Stimulated activated CD8-positive, alpha-beta memory T cell treated with anti-CD3 and anti-CD28 coated beads, Interleukin-4, amount 100 ng/mL, for 48 hours (primary cell): ENCODE measurements at regions not wholly inside any gene's neighbourhood (a gene's known extent, or its start where the extent isn't known, plus 50 kb on each side); places are given as distances from the start of the nearest gene placed in this dataset.
A peak's percentile ranks its signal among the peaks of the same experiment; 100 is the strongest.

ENCODE experiments used
- DNase-seq: peaks from one replicate; pipeline ENCODE4 v3.0.0-alpha.2; 2020

GRCh38 chr3:68045976-68046375, 391.6 kb upstream of the SUCLG2 start:
- DNase-seq = no peak

GRCh38 chr3:68033867-68034266, 379.5 kb upstream of the SUCLG2 start:
- DNase-seq = no peak

GRCh38 chr3:68032209-68032608, 377.8 kb upstream of the SUCLG2 start:
- no peak for DNase-seq

GRCh38 chr3:68025189-68025588, 370.8 kb upstream of the SUCLG2 start:
- no peak for DNase-seq

- DNase-seq = no peak
These were observed 365.5 kb upstream of the SUCLG2 start for GRCh38 chr3:68019876-68020275.

GRCh38 chr3:68018275-68018674, 363.9 kb upstream of the SUCLG2 start:
- DNase-seq = no peak

- no peak for DNase-seq
These were observed 362.7 kb upstream of the SUCLG2 start for GRCh38 chr3:68017069-68017468.

GRCh38 chr3:68009900-68010299, 355.5 kb upstream of the SUCLG2 start:
- no peak for DNase-seq

GRCh38 chr3:68007621-68008226, 353.3 kb upstream of the SUCLG2 start:
- peak; percentile 35 for DNase-seq

GRCh38 chr3:68006646-68007045, 352.2 kb upstream of the SUCLG2 start:
- no peak for DNase-seq

- DNase-seq = no peak
These were observed 349.7 kb upstream of the SUCLG2 start for GRCh38 chr3:68004091-68004490.

GRCh38 chr3:67998281-67998680, 343.9 kb upstream of the SUCLG2 start:
- no peak for DNase-seq

- no peak for DNase-seq
These were observed 340.8 kb upstream of the SUCLG2 start for GRCh38 chr3:67995206-67995605.

GRCh38 chr3:67986706-67987105, 332.3 kb upstream of the SUCLG2 start:
- DNase-seq = no peak

- no peak for DNase-seq
These were observed 328.8 kb upstream of the SUCLG2 start for GRCh38 chr3:67983166-67983565.

- no peak for DNase-seq
These were observed 326.7 kb upstream of the SUCLG2 start for GRCh38 chr3:67981077-67981476.

- no peak for DNase-seq
These were observed 324.9 kb upstream of the SUCLG2 start for GRCh38 chr3:67979342-67979741.

- no peak for DNase-seq
These were observed 323.4 kb upstream of the SUCLG2 start for GRCh38 chr3:67977762-67978161.

GRCh38 chr3:67976663-67977062, 322.3 kb upstream of the SUCLG2 start:
- DNase-seq = no peak

- DNase-seq = no peak
These were observed 310.2 kb upstream of the SUCLG2 start for GRCh38 chr3:67964596-67964995.

- no peak for DNase-seq
These were observed 302.9 kb upstream of the SUCLG2 start for GRCh38 chr3:67957268-67957667.

GRCh38 chr3:67947808-67948508, 293.5 kb upstream of the SUCLG2 start:
- peak; percentile 40 for DNase-seq

GRCh38 chr3:67946436-67946835, 292.0 kb upstream of the SUCLG2 start:
- no peak for DNase-seq

GRCh38 chr3:67943546-67943945, 289.1 kb upstream of the SUCLG2 start:
- no peak for DNase-seq

- DNase-seq = no peak
These were observed 287.1 kb upstream of the SUCLG2 start for GRCh38 chr3:67941433-67942030.
